Urinary bladder (tissue), 3 donors: ENCODE measurements at regions not wholly inside any gene's neighbourhood (a gene's known extent, or its start where the extent isn't known, plus 50 kb on each side); places are given as distances from the start of the nearest gene placed in this dataset.

Experiments
- DNase-seq: peaks from one replicate; pipeline ENCODE4 v3.0.0-alpha.2; 2015; ENCODE audit errors: extremely low spot score
- H3K27ac ChIP-seq: one replicate; pipeline ENCODE4 v1.5.1; 2013; ENCODE audit warnings: low read depth, mild to moderate bottlenecking, moderate library complexity
- H3K36me3 ChIP-seq: one replicate; pipeline ENCODE4 v1.6.1; 2013; ENCODE audit warnings: mild to moderate bottlenecking, moderate library complexity; ENCODE audit not compliant: insufficient read depth
- H3K4me1 ChIP-seq: one replicate; pipeline ENCODE4 v1.6.1; 2013; ENCODE audit warnings: mild to moderate bottlenecking, moderate library complexity; ENCODE audit not compliant: insufficient read depth
- H3K4me3 ChIP-seq: one replicate; pipeline ENCODE4 v1.5.1; 2013; ENCODE audit warnings: low read depth, low read length
- WGBS: extraction: QIAGEN DNeasy Blood & Tissue Kit; methylation state at CpG from one replicate; pipeline ENCODE4 v1.1.7; 2013; 5-methylcytosine and 5-hydroxymethylcytosine counted together
- donor health status: healthy with polysubstance abuse.
- donor health status: healthy.

- WGBS = 83% methylated on average over 2 of the region's 2 CpGs
- no peak overlapping the region for H3K27ac ChIP-seq
- no peak for DNase-seq
- no peak overlapping the region for H3K4me3 ChIP-seq
- no peaks in the 10 kb centered on the region for H3K36me3 ChIP-seq
- no peaks in the 10 kb centered on the region for H3K4me1 ChIP-seq
Measured at GRCh38 chr9:1598270-1598669, 416.9 kb upstream of the SMARCA2 start.

DNA sequence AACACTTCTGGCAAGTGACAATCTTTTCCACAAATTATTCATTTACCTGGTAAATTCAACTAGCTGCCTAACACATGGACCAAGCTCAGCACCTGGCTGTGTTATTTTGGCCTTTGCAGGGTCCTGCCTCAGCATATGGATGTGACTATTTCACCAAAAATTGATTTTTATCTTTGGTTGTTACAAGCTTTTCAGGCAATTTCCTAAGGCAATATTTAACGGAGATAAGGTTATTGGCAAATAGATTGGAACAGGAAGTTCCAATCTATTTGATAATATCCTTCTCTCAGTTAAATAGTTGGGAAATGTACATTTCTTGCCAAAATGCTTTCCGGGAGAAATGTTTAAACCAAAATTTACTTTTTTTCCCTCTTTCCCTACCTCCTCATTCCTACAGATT is 415.2 kb upstream of the SMARCA2 start:
- no peak for DNase-seq
- Histone ChIP-seq H3K4me1 (no peaks in the 10 kb centered on the region), H3K27ac (no peak overlapping the region), H3K4me3 (no peak overlapping the region), H3K36me3 (no peaks in the 10 kb centered on the region)
- 35% methylated on average over 2 of the region's 2 CpGs for WGBS

DNA sequence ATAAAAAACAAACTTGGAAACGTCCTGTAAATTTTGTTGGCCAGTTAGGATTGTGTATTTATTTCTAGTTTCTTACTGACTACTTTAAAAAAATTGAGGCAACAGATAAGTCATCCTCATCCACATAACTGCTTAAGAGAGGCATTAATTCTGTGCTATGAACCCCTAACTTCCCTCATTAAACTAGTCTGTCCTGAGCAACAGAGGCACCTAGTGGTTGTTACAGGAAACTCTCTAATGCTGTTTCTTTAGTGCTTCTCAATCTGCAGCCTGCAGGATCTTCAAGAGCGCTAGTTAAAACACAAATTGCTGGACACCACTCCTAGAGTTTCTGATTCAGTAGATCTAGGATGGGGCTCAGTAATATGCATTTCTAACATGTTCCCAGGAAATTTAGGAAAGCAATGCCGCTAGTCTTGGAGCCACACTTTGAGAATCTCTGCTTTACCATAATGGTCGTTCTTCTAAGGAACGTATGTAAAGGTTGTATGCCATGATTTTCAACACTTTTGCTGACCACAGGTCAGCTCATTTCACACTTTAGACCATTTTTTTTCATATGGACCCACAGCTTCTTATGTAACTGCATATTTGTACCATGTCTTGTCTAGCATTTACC is 410.1 kb upstream of the SMARCA2 start:
- 56% methylated on average over 5 of the region's 5 CpGs for WGBS
- no peaks in the 10 kb centered on the region for H3K36me3 ChIP-seq
- no peak for DNase-seq
- H3K4me3 ChIP-seq = no peak overlapping the region
- H3K27ac ChIP-seq = no peak overlapping the region
- no peaks in the 10 kb centered on the region for H3K4me1 ChIP-seq

DNA sequence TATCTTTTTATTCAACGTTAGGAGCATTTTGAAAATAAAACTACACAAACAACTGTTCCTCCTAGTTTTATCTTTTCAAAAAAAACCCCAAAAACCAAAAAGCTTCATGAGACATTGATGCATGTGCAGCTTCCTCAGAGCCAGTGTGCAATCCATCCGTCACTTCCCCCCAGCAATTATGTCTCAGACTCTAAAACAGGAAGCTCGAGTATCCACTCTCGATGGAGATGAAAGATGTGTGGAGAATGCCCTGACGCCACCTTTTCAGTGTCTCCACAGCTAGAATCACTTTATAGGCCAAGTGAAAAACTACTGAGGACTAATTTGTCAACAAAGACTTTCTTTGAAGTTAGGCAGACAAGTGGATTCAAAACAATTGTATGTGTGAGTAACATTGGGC is 408.9 kb upstream of the SMARCA2 start:
- Histone ChIP-seq H3K4me1 (no peaks in the 10 kb centered on the region), H3K27ac (no peak overlapping the region), H3K36me3 (no peaks in the 10 kb centered on the region), H3K4me3 (no peak overlapping the region)
- DNase-seq = no peak
- WGBS = 27% methylated on average over 5 of the region's 5 CpGs

DNA sequence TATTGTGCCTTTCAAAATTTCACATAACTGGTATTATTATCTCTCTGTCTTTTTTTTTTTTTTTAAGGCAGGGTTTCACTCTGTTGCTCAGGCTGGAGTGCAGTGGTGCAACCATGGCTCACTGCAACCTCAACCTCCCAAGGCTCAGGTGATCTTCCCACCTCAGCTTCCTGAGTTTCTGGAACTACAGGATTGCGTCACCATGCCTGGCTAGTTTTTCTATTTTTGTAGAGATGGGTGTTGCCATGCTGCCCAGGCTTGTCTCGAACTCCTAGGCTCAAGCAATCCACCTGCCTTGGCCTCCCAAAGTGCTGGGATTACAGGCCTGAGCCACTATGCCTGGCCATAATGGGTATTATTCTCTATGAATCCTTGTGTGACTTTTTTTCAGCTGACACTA is 402.3 kb upstream of the SMARCA2 start:
- 71% methylated on average over 2 of the region's 2 CpGs for WGBS
- Histone ChIP-seq H3K4me3 (no peak overlapping the region), H3K4me1 (no peaks in the 10 kb centered on the region), H3K27ac (no peak overlapping the region), H3K36me3 (no peaks in the 10 kb centered on the region)
- DNase-seq = no peak

DNA sequence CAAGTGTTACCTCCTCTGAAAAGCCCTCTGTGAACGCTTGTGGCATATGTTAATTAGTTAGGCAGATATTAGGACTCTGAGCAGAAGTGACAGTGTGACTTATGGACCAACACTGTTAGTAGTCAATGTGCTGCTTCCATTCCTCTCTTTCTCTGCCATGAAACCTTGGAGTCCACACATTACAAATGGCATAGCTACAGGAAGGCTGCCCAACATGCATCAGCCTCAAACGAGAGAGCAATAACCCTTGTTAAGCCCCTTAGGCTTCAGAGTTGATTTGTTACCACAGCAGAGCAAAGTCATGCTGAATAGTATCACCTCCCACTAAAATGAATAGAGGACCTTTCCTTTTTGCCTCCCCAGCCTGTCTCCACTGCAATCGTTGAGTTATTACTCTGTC is 397.7 kb upstream of the SMARCA2 start:
- H3K27ac ChIP-seq = no peak overlapping the region
- WGBS = 72% methylated on average over 3 of the region's 3 CpGs

GRCh38 chr9:1619915-1620710 is 395.0 kb upstream of the SMARCA2 start:
- 51% methylated on average over 8 of the region's 8 CpGs for WGBS
- Histone ChIP-seq H3K36me3 (no peaks in the 10 kb centered on the region), H3K27ac (no peak overlapping the region), H3K4me3 (no peak overlapping the region), H3K4me1 (no peaks in the 10 kb centered on the region)
- no peak for DNase-seq

More for the DNA sequence above, 397.7 kb upstream of the SMARCA2 start:
- no peak overlapping the region for H3K4me3 ChIP-seq
- no peak for DNase-seq
- H3K36me3 ChIP-seq = no peaks in the 10 kb centered on the region
- no peaks in the 10 kb centered on the region for H3K4me1 ChIP-seq

DNA sequence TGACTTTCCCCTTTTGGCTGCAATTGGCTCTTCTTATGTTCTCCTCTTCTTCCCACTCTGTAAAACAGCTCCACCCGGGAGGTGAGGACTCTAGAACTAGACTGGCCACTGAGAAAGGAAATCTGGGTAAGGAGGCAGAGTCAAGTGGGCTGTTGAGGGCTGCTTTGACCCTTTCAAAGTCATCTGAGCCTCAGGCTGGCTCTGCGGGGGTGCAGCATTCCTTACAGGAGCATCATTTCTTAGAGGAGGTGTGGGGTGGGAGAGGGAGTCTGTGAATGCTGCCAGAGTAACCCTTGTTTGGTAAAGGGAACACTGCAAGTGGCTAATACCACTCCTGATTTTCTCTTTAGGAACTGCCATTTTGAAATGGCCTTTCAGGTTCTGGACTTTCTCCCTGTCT is 377.7 kb upstream of the SMARCA2 start:
- Histone ChIP-seq H3K27ac (no peak overlapping the region), H3K4me1 (no peaks in the 10 kb centered on the region), H3K36me3 (no peaks in the 10 kb centered on the region), H3K4me3 (no peak overlapping the region)
- DNase-seq = no peak
- 74% methylated on average over 2 of the region's 2 CpGs for WGBS

- H3K36me3 ChIP-seq = no peaks in the 10 kb centered on the region
- WGBS = 80% methylated on average over 5 of the region's 5 CpGs
- no peak overlapping the region for H3K27ac ChIP-seq
- no peaks in the 10 kb centered on the region for H3K4me1 ChIP-seq
- DNase-seq = no peak
- H3K4me3 ChIP-seq = no peak overlapping the region
Measured at GRCh38 chr9:1639166-1639565, 376.0 kb upstream of the SMARCA2 start.

GRCh38 chr9:1647776-1648175 is 367.4 kb upstream of the SMARCA2 start:
- Histone ChIP-seq H3K4me3 (no peak overlapping the region), H3K4me1 (no peaks in the 10 kb centered on the region), H3K27ac (no peak overlapping the region), H3K36me3 (no peaks in the 10 kb centered on the region)
- WGBS = 14% methylated on average over 1 of the region's 1 CpG
- DNase-seq = no peak

DNA sequence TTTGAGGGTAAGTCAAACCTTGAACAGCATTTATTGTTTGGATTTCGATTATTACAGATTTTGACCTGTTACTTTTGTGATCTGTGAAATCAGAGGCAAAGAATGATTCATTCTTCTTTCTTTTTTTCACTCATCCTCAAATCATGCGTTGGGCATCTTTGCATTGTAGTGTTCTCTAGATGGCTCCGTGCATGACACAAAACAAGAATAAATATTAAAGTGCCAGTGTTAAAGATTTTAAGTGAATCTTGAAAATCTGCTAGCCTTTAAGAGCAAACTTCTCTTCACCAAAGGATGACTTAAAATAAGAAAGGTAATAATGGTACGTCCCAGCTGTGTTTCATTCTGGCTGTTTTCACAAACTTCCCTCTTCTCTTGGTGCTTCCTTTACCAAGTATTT is 361.9 kb upstream of the SMARCA2 start:
- H3K4me1 ChIP-seq = no peaks in the 10 kb centered on the region
- 70% methylated on average over 4 of the region's 4 CpGs for WGBS
- DNase-seq = no peak

GRCh38 chr9:1658661-1659362 is 356.3 kb upstream of the SMARCA2 start:
- Histone ChIP-seq H3K27ac (no peak overlapping the region), H3K4me3 (no peak overlapping the region), H3K4me1 (no peaks in the 10 kb centered on the region), H3K36me3 (no peaks in the 10 kb centered on the region)
- WGBS = 60% methylated on average over 4 of the region's 4 CpGs
- DNase-seq = no peak

More for the DNA sequence above, 361.9 kb upstream of the SMARCA2 start:
- no peak overlapping the region for H3K4me3 ChIP-seq
- no peaks in the 10 kb centered on the region for H3K36me3 ChIP-seq
- no peak overlapping the region for H3K27ac ChIP-seq

DNA sequence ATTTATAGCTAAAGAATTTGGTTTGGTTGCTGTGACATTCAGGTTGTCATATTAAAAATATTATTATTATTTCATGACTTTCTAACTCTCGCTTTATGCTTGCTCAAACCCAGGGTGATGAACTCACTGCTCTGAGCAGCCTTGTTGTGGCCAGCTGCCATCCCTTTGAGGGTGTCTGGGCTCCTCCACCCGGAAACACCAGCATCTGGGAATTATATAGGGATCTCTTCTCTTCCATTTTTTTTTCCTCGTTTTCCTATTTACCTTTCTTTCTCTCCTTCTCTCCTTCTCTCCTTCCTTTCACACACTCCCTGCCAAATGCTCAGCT is 355.8 kb upstream of the SMARCA2 start:
- WGBS = 59% methylated on average over 3 of the region's 3 CpGs
- Histone ChIP-seq H3K36me3 (no peaks in the 10 kb centered on the region), H3K27ac (no peak overlapping the region), H3K4me1 (no peaks in the 10 kb centered on the region), H3K4me3 (no peak overlapping the region)
- DNase-seq = no peak

DNA sequence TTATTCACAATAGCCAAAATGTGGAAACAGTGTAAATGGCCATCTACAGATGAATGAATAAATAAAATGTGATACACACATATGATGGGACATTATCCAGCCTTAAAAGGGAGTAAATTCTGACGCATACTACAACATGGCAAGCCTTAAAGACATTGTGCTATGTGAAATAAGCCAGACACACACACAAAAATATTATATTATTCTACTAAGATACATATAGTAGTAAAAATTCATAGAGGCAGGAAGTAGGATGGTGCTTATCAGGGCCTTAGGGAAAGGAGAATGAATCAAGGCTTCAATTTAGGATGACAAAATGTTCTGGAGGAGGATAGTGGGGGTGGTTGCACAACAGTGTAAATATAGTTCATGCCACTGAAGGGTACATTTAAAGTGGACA is 346.7 kb upstream of the SMARCA2 start:
- H3K4me1 ChIP-seq = no peaks in the 10 kb centered on the region
- H3K36me3 ChIP-seq = no peaks in the 10 kb centered on the region
- H3K4me3 ChIP-seq = no peak overlapping the region
- WGBS = 56% methylated on average over 1 of the region's 1 CpG
- no peak for DNase-seq
- no peak overlapping the region for H3K27ac ChIP-seq
